IMR-90 (cell line): ENCODE measurements at regions not wholly inside any gene's neighbourhood (a gene's known extent, or its start where the extent isn't known, plus 50 kb on each side); places are given as distances from the start of the nearest gene placed in this dataset.

ENCODE experiments used
- ATAC-seq: fragments of 200-7000 bp; cut with Tn5 transposase; 2 replicates; pipeline ENCODE4 v1.9.1; 2020; ENCODE audit warnings: low read depth, mild to moderate bottlenecking, moderate library complexity
- BruUV-seq: library from RNA; stranded (reverse); fragments of 400-500 nt; replicated peaks from 2 replicates; lab custom pipeline; 2021; lab: Mats Ljungman, UMichigan
- CTCF ChIA-PET: fragments of 300-600 bp; formaldehyde crosslinking; extraction: SDS; loops from one replicate; lab custom pipeline; 2021; ENCODE audit warnings: antibody characterized with exemption; lab: Yijun Ruan, JAX
- POLR2A ChIA-PET: fragments of 300-600 bp; sonication (Branson Sonifier 250); formaldehyde crosslinking; loops from one replicate; lab custom pipeline; 2022; ENCODE audit warnings: antibody characterized with exemption; ENCODE audit not compliant: unreplicated experiment; lab: Charles Lee
- DNase-seq: peaks from one replicate; pipeline ENCODE4 v3.0.0; 2013
- H2AFZ ChIP-seq: replicated peaks from 2 replicates; pipeline ENCODE3; 2013; ENCODE audit warnings: low read length, mild to moderate bottlenecking; ENCODE audit not compliant: poor library complexity
- H2AK5ac ChIP-seq: 2 replicates; pipeline ENCODE4 v1.6.1; 2013; ENCODE audit warnings: low read depth, low read length, inconsistent platforms
- H2AK9ac ChIP-seq: replicated peaks from 2 replicates; pipeline ENCODE3; 2013; ENCODE audit warnings: mild to moderate bottlenecking, low read depth, low read length, moderate library complexity; ENCODE audit not compliant: poor library complexity
- H2BK120ac ChIP-seq: 2 replicates; pipeline ENCODE4 v1.6.1; 2013; ENCODE audit warnings: low read depth, low read length, inconsistent platforms
- H2BK15ac ChIP-seq: 3 replicates; pipeline ENCODE4 v1.6.1; 2013; ENCODE audit warnings: low read depth, low read length, inconsistent platforms
- H2BK20ac ChIP-seq: 2 replicates; pipeline ENCODE4 v1.6.1; 2013; ENCODE audit warnings: low read depth, mild to moderate bottlenecking, inconsistent platforms, low read length, moderate library complexity
- H2BK5ac ChIP-seq: 2 replicates; pipeline ENCODE4 v1.6.1; 2013; ENCODE audit warnings: mild to moderate bottlenecking, low read depth, low read length, inconsistent platforms; ENCODE audit not compliant: poor library complexity, severe bottlenecking
- H3K14ac ChIP-seq: replicated peaks from 2 replicates; pipeline ENCODE4 v1.6.1; 2013; ENCODE audit warnings: low read depth, low read length, inconsistent platforms
- H3K18ac ChIP-seq: 2 replicates; pipeline ENCODE4 v1.6.1; 2013; ENCODE audit warnings: low read depth, low read length, control low read depth
- H3K23ac ChIP-seq: 2 replicates; pipeline ENCODE4 v1.6.1; 2013; ENCODE audit warnings: low read depth, low read length, inconsistent platforms
- H3K27ac ChIP-seq: 2 replicates; pipeline ENCODE4 v1.5.1; 2013; ENCODE audit warnings: mild to moderate bottlenecking, control low read depth, low read length; ENCODE audit not compliant: insufficient read depth
- H3K27me3 ChIP-seq: 2 replicates; pipeline ENCODE4 v1.6.1; 2013; ENCODE audit warnings: low read length; ENCODE audit not compliant: control insufficient read depth, insufficient read depth
- H3K36me3 ChIP-seq: 2 replicates; pipeline ENCODE4 v1.6.1; 2013; ENCODE audit warnings: low read length, mixed read lengths; ENCODE audit not compliant: control insufficient read depth, insufficient read depth
- H3K4ac ChIP-seq: 2 replicates; pipeline ENCODE4 v1.6.1; 2013; ENCODE audit warnings: low read depth, low read length, inconsistent platforms
- H3K4me1 ChIP-seq: 2 replicates; pipeline ENCODE4 v1.6.1; 2013; ENCODE audit warnings: low read length, mixed read lengths; ENCODE audit not compliant: control insufficient read depth, insufficient read depth
- H3K4me2 ChIP-seq: 2 replicates; pipeline ENCODE4 v1.6.1; 2013; ENCODE audit warnings: low read depth, mild to moderate bottlenecking, control low read depth, low read length, moderate library complexity
- H3K4me3 ChIP-seq: 2 replicates; pipeline ENCODE4 v1.5.1; 2013; ENCODE audit warnings: low read depth, mild to moderate bottlenecking, control low read depth, low read length, moderate library complexity; ENCODE audit not compliant: insufficient read depth
- H3K56ac ChIP-seq: 2 replicates; pipeline ENCODE4 v1.6.1; 2013; ENCODE audit warnings: low read length, inconsistent platforms; ENCODE audit not compliant: insufficient read depth; ENCODE audit errors: extremely low read depth
- H3K79me1 ChIP-seq, 2 experiments: 2 replicates each; pipeline ENCODE4 v1.6.1; 2013; ENCODE audit warnings: low read length in 2 of 2, inconsistent platforms in 1 of 2, low read depth in 1 of 2
- H3K9ac ChIP-seq: 2 replicates; pipeline ENCODE4 v1.6.1; 2013; ENCODE audit warnings: low read depth, low read length, control low read depth
- H3K9me1 ChIP-seq: 2 replicates; pipeline ENCODE4 v1.6.1; 2013; ENCODE audit warnings: low read length, inconsistent platforms; ENCODE audit not compliant: insufficient read depth
- H3K9me3 ChIP-seq: 2 replicates; pipeline ENCODE4 v1.6.1; 2013; ENCODE audit warnings: low read length; ENCODE audit not compliant: control insufficient read depth, insufficient read depth
- H4K20me1 ChIP-seq: 2 replicates; pipeline ENCODE4 v1.6.1; 2013; ENCODE audit warnings: low read length, inconsistent platforms; ENCODE audit not compliant: insufficient read depth
- H4K5ac ChIP-seq: 2 replicates; pipeline ENCODE4 v1.6.1; 2013; ENCODE audit warnings: mild to moderate bottlenecking, low read depth, low read length, control low read depth
- H4K8ac ChIP-seq, 2 experiments: 2 replicates each; pipeline ENCODE4 v1.6.1; 2013; ENCODE audit warnings: low read depth in 2 of 2, low read length in 2 of 2, control low read depth in 1 of 2, inconsistent platforms in 1 of 2
- H4K91ac ChIP-seq: 2 replicates; pipeline ENCODE4 v1.6.1; 2013; ENCODE audit warnings: low read depth, low read length, inconsistent platforms; ENCODE audit not compliant: insufficient read depth
- BHLHE40 ChIP-seq: fragments of 150-350 bp; IDR thresholded peaks from 2 replicates; pipeline ENCODE4 v1.6.1; 2016; ENCODE audit warnings: mild to moderate bottlenecking, low read depth, low read length
- MAFK ChIP-seq: IDR thresholded peaks from 2 replicates; pipeline ENCODE4 v1.6.1; 2012; ENCODE audit warnings: low read depth, low read length, improper control_type of control experiment
- MAZ ChIP-seq: IDR thresholded peaks from 2 replicates; pipeline ENCODE4 v1.6.1; 2012; ENCODE audit warnings: low read depth, mild to moderate bottlenecking, low read length, improper control_type of control experiment, moderate library complexity, borderline replicate concordance
- MXI1 ChIP-seq: IDR thresholded peaks from 2 replicates; pipeline ENCODE4 v1.6.1; 2012; ENCODE audit warnings: low read depth, mild to moderate bottlenecking, low read length, moderate library complexity, borderline replicate concordance
- NFE2L2 ChIP-seq: fragments of 150-350 bp; IDR thresholded peaks from 2 replicates; pipeline ENCODE4 v1.6.1; 2016; ENCODE audit warnings: low read depth, mild to moderate bottlenecking, low read length
- POLR2A ChIP-seq: IDR thresholded peaks from 2 replicates; pipeline ENCODE4 v1.6.1; 2012; ENCODE audit warnings: mild to moderate bottlenecking, low read depth, low read length
- WGBS, 2 experiments: methylation state at CpG; one replicate each; pipeline versions ENCODE4 v1.1.5 to v1.1.7; 2013; ENCODE audit warnings: missing lambda C conversion rate in 2 of 2; ENCODE audit not compliant: insufficient read length in 1 of 2; ENCODE audit errors: extremely low coverage in 2 of 2; 5-methylcytosine and 5-hydroxymethylcytosine counted together
- dilution Hi-C: fragments of 300-500 bp; cut with HindIII; formaldehyde crosslinking; loops from one replicate; pipeline ENCODE4 v1.14.3; 2018; ENCODE audit warnings: low sequenced_read_pairs; ENCODE audit not compliant: unreplicated experiment
- in situ Hi-C: fragments of 300-500 bp; cut with MboI; formaldehyde crosslinking; loops from 3 replicates; pipeline ENCODE4 v1.14.3; 2019; ENCODE audit warnings: low sequenced_read_pairs, inconsistent platforms, mixed read lengths
- intact Hi-C: fragments of 100-400 bp; cut with micrococcal nuclease; formaldehyde crosslinking; loops from 2 replicates; pipeline ENCODE4 v1.10.0; 2022

DNA sequence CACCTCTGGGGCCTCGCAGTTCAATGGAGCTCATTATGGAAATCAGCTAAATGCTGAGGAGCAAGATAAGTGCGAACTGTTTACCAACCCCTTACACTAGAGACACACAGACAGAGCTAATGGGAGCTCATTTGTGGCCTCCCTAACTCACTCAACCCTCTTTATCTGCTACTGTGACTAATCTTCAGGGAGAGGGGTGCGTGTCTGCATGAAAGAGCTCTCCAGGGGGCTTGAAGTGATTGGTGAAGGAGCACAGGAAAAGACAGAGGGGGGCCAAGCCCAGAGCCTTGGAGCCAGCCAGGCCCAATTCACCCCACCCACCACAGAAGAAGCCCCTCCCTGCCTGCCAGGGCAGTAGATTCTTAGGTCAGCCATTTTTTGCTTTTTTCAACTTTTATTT is 466.8 kb upstream of the BRINP1 start:
- Histone ChIP-seq H2BK120ac (no peak overlapping the region), H3K9me1 (no peaks in the 10 kb centered on the region), H3K4me2 (no peak overlapping the region), H4K5ac (no peak overlapping the region), H2BK15ac (no peak overlapping the region), H2BK5ac (no peak overlapping the region), H4K91ac (no peak overlapping the region), H4K8ac (no peak overlapping the region), H3K9me3 (peaks cover 7% of the 10 kb centered on the region), H3K36me3 (no peaks in the 10 kb centered on the region), H4K20me1 (no peaks in the 10 kb centered on the region), H3K4ac (no peak overlapping the region), H3K79me1 (no peaks in the 10 kb centered on the region), H2BK20ac (no peak overlapping the region), H3K4me1 (no peaks in the 10 kb centered on the region), H3K4me3 (no peak overlapping the region), H2AK9ac (no peak overlapping the region), H3K14ac (no peak overlapping the region), H3K9ac (no peak overlapping the region), H3K27me3 (no peaks in the 10 kb centered on the region), H3K23ac (no peak overlapping the region), H2AK5ac (no peak overlapping the region), H3K18ac (no peak overlapping the region), H2AFZ (no peak overlapping the region), H3K27ac (no peak overlapping the region), H3K56ac (no peak overlapping the region)
- no peak for DNase-seq
- ChIA-PET POLR2A (no interaction called here), CTCF (no interaction called here)
- no peak for ATAC-seq
- intact Hi-C loops: no loop called here
- WGBS, 2 experiments: no CpG with 5 or more reads among the region's 3 CpGs
- no TSS peak for BruUV-seq
- dilution Hi-C loops: no loop called here
- TF ChIP-seq MXI1 (no peak), NFE2L2 (no peak), BHLHE40 (no peak), MAZ (no peak), MAFK (no peak), POLR2A (no peak)
- in situ Hi-C loops: no loop called here
